Thoracic aorta (tissue), 2 donors: ENCODE measurements at regions not wholly inside any gene's neighbourhood (a gene's known extent, or its start where the extent isn't known, plus 50 kb on each side); places are given as distances from the start of the nearest gene placed in this dataset.
A peak's percentile ranks its signal among the peaks of the same experiment; 100 is the strongest.
"Not testable (repeated sequence)": the region's sequence is repeated elsewhere in the genome, so short reads cannot be mapped to it uniquely, and the experiment has no call there.

Experiments used
- ATAC-seq: fragments of 150-250 bp; one replicate; pipeline ENCODE4 v1.8.0; 2017; ENCODE audit warnings: low read depth; ENCODE audit not compliant: insufficient number of reproducible peaks, low FRiP score
- DNase-seq: peaks from one replicate; pipeline ENCODE4 v3.0.0-alpha.2; 2020; ENCODE audit warnings: low spot score
- H3K27ac ChIP-seq, 2 donors: fragments of 200-600 bp; sonication (generic); 1 replicate in 1 of 2; 2 replicates in 1 of 2; pipeline ENCODE4 v1.5.1; 2016; ENCODE audit warnings: mild to moderate bottlenecking in 2 of 2, moderate library complexity in 2 of 2
- H3K27me3 ChIP-seq: fragments of 200-600 bp; sonication (generic); replicated peaks from 2 replicates; pipeline ENCODE4 v1.6.0; 2016; ENCODE audit warnings: mild to moderate bottlenecking; ENCODE audit not compliant: insufficient read depth
- H3K36me3 ChIP-seq: fragments of 200-600 bp; sonication (generic); one replicate; pipeline ENCODE4 v1.5.1; 2016
- H3K4me1 ChIP-seq, 2 donors: fragments of 200-600 bp; sonication (generic); 1 replicate in 1 of 2; 2 replicates in 1 of 2; pipeline versions ENCODE4 v1.5.1 to v1.6.0; 2016; ENCODE audit warnings: low read depth in 2 of 2, mild to moderate bottlenecking in 1 of 2; ENCODE audit not compliant: control insufficient read depth in 1 of 2
- H3K4me3 ChIP-seq: fragments of 200-600 bp; sonication (generic); 2 replicates; pipeline ENCODE4 v1.5.1; 2016; ENCODE audit warnings: mild to moderate bottlenecking
- H3K9me3 ChIP-seq: fragments of 200-600 bp; sonication (generic); 2 replicates; pipeline ENCODE4 v1.5.1; 2016
- TF ChIP-seq, protein P1 (sequence below): fragments of 200-600 bp; sonication (generic); IDR thresholded peaks from one replicate; pipeline ENCODE4 v1.5.1; 2019; ENCODE audit warnings: antibody characterized with exemption

DNA sequence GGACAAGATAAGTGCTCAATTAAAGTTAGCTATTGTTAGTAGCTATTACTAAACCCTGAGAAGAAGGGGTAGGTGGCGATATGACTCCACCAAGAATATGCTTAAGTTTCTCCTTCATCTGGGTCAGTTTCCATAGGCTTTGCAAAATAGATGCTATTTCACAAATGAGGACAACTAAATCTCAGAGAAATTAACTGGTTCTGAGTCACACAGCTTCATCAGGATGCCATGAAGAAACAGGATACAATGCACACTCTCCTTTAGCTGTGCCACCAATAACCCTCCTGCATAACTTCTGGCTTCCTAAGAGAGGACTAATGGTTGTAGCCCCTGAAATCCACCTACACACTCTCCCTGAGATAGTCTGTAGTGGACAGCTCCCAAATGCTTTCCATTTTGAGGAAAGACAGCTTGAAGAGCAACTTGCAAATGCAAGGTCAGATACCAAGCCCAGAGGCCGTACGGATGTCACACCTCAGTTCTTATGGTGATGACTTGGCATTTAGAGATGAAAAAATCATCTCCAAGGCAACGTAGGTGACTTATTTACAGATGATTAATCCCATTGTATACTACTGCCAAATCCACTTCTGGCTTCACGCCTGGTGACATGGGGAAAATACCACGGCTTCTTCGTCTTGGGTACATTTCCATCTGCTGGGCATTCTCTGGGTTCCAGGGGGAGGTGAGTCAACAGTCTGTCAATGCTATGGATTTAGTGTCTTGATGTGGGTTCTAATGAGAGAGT is 251.4 kb upstream of the IL12B start:
- no peak for DNase-seq

DNA sequence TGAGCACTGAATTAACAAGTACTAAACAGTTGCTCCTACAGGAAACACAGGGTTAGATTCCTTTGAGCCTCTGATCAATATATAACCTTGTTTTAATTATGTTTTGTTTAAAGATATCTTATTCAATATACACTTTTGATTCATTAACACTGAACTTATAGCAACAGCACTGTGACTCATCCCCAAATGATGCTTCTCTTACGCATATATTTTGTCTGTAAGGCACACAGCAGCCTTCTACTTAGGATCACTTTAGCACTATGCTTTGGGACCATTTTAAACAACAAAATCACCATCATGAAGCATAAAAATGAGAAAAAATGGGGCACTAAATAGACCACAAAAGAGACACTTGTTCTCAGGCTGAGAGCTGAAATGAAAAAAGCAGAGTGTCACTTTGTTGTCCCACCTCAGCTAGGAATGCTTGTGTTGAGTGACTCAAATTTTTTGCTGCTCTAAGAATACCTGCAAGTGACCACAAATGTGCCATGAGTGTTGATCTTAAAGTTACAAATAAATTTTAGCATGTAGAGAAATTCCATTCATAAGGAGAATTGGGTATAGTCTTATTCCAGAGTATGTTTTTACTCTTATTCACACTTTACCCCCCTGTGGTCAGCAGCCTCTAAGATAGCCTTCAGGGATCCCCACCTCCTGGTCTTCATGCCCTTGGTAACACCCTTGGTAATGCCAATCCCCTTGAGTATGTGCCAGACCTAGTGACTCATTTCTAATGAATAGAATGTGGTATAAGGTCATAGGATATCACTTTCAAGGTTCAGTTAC is 252.7 kb upstream of the IL12B start:
- Histone ChIP-seq H3K27me3 (no peaks in the 10 kb centered on the region), H3K27ac (no peak overlapping the region), H3K4me1 (peaks cover 0 to 4% of the 10 kb centered on the region in 2 donors), H3K36me3 (no peaks in the 10 kb centered on the region), H3K4me3 (no peak overlapping the region), H3K9me3 (no peaks in the 10 kb centered on the region)
- DNase-seq (no peak), ATAC-seq (no peak)
- TF ChIP-seq, protein P1, sequence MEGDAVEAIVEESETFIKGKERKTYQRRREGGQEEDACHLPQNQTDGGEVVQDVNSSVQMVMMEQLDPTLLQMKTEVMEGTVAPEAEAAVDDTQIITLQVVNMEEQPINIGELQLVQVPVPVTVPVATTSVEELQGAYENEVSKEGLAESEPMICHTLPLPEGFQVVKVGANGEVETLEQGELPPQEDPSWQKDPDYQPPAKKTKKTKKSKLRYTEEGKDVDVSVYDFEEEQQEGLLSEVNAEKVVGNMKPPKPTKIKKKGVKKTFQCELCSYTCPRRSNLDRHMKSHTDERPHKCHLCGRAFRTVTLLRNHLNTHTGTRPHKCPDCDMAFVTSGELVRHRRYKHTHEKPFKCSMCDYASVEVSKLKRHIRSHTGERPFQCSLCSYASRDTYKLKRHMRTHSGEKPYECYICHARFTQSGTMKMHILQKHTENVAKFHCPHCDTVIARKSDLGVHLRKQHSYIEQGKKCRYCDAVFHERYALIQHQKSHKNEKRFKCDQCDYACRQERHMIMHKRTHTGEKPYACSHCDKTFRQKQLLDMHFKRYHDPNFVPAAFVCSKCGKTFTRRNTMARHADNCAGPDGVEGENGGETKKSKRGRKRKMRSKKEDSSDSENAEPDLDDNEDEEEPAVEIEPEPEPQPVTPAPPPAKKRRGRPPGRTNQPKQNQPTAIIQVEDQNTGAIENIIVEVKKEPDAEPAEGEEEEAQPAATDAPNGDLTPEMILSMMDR: no peak

More for the DNA sequence above, 251.4 kb upstream of the IL12B start:
- TF ChIP-seq, protein P1: no peak
- no peaks in the 10 kb centered on the region for H3K9me3 ChIP-seq
- peaks cover 0 to 4% of the 10 kb centered on the region in 2 donors for H3K4me1 ChIP-seq
- no peak overlapping the region for H3K27ac ChIP-seq
- peak; percentile 74 for ATAC-seq
- H3K4me3 ChIP-seq: no peak overlapping the region
- H3K36me3 ChIP-seq: no peaks in the 10 kb centered on the region
- H3K27me3 ChIP-seq: no peaks in the 10 kb centered on the region

DNA sequence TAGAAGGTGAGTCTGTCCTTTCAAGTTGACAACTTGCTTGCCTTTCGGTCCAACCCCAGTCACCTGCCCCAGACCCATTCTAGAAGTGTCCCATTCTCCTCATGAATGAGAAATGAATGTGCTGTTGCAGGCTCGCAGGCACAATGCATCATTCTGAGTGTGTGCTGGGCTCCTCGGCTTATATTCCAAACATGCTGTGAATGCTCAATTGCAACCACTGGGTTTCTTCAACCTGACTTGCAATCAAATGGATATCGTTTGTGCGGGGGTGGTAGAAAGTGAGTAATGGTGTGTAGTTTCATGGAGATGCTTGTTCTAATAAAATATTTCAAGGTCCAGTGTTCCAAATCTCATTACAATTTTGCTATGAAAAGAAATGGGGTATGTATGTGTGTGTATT is 256.6 kb upstream of the IL12B start:
- TF ChIP-seq, protein P1: no peak

DNA sequence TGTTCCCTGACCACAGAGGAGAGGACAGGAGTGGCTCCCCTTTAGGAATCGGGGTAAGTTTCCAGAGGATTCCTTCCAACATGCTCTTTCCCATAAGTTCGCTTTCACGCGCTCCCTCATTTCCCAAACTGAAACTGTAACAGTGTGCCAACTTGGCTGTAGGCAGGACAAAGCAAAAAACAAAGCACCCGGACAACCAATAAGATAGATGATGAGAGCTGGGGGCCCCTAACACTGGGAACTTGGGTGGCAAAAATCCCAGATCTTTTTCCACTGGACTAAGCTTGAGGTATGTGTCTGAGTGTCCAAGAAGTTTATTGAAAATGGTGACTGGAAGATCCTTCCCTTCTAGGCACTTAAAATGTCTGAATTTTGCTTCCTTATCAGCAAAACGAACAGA is 258.7 kb upstream of the IL12B start:
- Histone ChIP-seq H3K36me3 (no peaks in the 10 kb centered on the region), H3K4me1 (no peaks in the 10 kb centered on the region), H3K9me3 (no peaks in the 10 kb centered on the region), H3K27me3 (no peaks in the 10 kb centered on the region), H3K4me3 (no peak overlapping the region), H3K27ac (no peak overlapping the region)
- ATAC-seq (no peak), DNase-seq (no peak)
- TF ChIP-seq, protein P1: no peak

More for the DNA sequence above, 256.6 kb upstream of the IL12B start:
- no peak for DNase-seq
- Histone ChIP-seq H3K4me1 (peaks cover 0 to 4% of the 10 kb centered on the region in 2 donors), H3K9me3 (no peaks in the 10 kb centered on the region), H3K27me3 (no peaks in the 10 kb centered on the region), H3K36me3 (no peaks in the 10 kb centered on the region), H3K4me3 (no peak overlapping the region), H3K27ac (no peak overlapping the region)
- ATAC-seq: no peak

DNA sequence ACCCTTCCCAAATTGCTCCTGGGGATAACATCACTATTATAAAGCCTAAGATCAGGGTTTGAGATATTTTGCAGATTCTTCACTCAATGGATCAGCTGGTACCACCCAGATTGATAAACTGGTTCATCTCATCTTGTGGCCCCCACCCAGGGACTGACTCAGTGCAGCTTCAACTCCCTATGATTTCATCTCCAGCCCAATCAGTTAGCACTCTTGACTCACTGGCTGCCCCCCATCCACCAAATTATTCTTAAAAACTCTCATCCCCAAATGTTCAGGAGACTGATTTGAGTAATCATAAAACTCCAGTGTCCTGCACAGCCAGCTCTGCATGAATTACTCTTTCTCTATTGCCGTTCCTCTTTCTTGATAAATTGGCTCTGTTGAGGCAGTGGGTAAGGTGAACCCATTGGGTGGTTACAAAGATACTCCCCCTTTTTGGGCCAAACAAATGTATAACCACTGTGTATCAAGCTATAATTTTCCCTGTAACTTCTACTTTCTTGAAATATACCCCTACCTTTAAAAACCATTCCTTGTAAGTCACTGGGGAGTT is 263.3 kb upstream of the IL12B start:
- Histone ChIP-seq H3K27me3 (no peaks in the 10 kb centered on the region), H3K27ac (no peak overlapping the region), H3K4me1 (no peaks in the 10 kb centered on the region), H3K9me3 (no peaks in the 10 kb centered on the region), H3K36me3 (no peaks in the 10 kb centered on the region), H3K4me3 (no peak overlapping the region)
- DNase-seq (no peak), ATAC-seq (no peak)
- TF ChIP-seq, protein P1: no peak

DNA sequence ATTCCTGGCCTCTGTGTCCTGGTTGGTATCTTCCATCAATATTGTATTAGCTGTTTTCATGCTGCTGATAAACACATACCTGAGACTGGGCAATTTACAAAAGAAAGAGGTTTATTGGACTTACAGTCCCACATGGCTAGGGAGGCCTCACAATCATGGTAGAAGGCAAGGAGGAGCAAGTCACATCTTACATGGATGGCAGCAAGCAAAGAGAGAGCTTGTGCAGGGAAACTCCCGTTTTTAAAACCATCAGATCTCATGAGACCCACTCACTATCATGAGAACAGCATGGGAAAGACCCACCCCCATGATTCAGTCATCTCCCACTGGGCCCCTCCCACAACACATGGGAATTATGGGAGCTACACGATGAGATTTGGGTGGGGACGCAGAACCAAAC is 265.3 kb upstream of the IL12B start:
- H3K9me3 ChIP-seq, H3K27ac ChIP-seq, H3K4me3 ChIP-seq, DNase-seq, H3K4me1 ChIP-seq, ATAC-seq, H3K27me3 ChIP-seq, H3K36me3 ChIP-seq: not testable (repeated sequence)
